ENCODE measurements at regions not wholly inside any gene's neighbourhood (a gene's known extent, or its start where the extent isn't known, plus 50 kb on each side); places are given as distances from the start of the nearest gene placed in this dataset.

GRCh38 chr5:63629951-63630630, 332.2 kb downstream of the HTR1A start (continued):
- TF ChIP-seq MXI1 (IDR thresholded peaks at IDR 0.05; ENCODE audit: low read depth, low read length) (no peak), IRF5 (IDR thresholded peaks at IDR 0.05; ENCODE audit: borderline replicate concordance) (no peak), ZNF592 (IDR thresholded peaks at IDR 0.05) (no peak), HDGF (IDR thresholded peaks at IDR 0.05) (no peak), TARDBP (IDR thresholded peaks at IDR 0.05; ENCODE audit: borderline replicate concordance) (no peak), STAT3 (IDR thresholded peaks at IDR 0.05; ENCODE audit: low read depth, low read length) (no peak), RAD51 (IDR thresholded peaks at IDR 0.05) (no peak), MYC (IDR thresholded peaks at IDR 0.05; ENCODE audit: insufficient read depth, insufficient read length, insufficient replicate concordance, low read length, severe bottlenecking) (no peak), YY1 (IDR thresholded peaks at IDR 0.05; ENCODE audit: low read depth, low read length) (no peak), TBL1XR1 (IDR thresholded peaks at IDR 0.05; ENCODE audit: low read depth, low read length) (no peak)

All from GM12878 (cell line).